ENCODE measurements at regions not wholly inside any gene's neighbourhood (a gene's known extent, or its start where the extent isn't known, plus 50 kb on each side); places are given as distances from the start of the nearest gene placed in this dataset.

DNA sequence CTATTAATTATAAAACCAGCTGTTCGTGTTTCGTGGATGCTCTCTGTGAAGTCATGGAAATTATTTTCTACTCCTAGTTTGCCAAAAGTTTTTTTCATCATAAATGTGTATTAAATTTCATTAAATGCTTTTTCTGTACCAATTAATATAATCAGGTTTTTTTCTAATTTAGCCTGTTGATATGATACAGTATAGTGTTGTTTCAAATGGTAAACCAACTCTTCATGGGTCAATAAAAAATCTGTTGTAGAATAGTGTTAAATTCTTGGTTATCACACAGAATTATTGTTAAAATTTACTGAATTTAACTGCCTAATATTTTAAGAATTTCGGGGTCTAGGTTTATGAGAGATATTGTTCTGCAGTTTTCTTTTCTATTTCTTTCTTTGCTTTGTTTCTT, 505.9 kb upstream of the MANEA start:
- ATAC-seq (no peak), DNase-seq (ENCODE audit: missing footprints) (no peak)
- intact Hi-C loops (cut with DNase I), result no loop called here

DNA sequence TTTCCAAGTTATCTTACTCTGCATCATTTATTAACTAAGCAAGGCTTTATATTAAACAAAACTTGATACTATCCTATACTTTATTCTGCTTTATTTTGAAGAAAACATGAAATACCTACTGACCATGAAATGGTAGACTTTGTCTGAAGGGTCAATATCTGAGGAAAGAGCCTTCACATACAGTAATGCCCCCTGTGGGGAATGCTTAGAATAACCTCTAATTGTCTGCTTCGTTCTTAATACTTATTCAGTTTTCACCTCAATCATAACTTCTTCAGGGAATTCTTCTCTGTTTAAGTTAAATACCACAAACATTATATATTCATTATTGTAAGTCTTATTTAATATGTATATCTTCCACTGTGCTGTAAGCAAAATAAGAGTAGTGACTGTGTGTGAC, 498.9 kb upstream of the MANEA start:
- no peak for DNase-seq (ENCODE audit: missing footprints)
- intact Hi-C loops (cut with DNase I), result no loop called here
- ATAC-seq, result no peak

DNA sequence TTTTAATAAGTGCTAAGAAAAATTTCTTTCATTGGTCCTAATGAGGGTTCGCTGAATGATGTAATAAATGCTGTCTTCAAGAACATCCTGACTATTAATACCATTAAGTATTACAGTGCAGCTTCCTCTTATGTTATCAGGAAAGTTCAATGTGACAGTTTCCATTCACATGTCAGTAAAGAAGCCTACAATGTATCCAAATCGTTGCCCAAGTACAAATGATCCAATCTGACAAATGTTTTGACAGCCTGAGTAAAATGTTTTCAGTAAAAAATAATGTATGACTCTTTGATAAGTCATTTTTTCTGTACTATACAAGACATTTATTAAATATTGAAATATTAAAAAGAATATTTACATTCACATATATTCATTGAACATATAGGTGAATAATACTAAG, 496.1 kb upstream of the MANEA start:
- DNase-seq (ENCODE audit: missing footprints) (no peak), ATAC-seq (no peak)
- intact Hi-C loops (cut with DNase I), result no loop called here

DNA sequence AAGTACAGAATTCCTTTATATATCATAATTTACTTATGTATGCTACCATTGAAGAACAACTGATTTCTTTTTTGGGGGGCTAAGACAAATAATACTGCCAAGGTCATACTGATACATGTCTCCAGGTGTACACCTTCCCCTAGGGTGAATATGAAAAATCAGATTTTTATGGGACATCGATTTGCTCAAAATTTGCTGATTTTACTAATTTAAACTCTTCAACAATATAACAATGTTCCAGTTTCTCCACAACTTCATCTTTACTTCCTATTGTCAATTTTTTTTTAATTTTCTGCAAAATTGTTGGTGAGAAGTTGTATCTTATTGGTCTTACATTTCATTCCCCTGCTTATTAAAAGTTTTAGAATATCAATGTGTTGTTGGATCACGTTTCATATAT, 495.4 kb upstream of the MANEA start:
- intact Hi-C loops (cut with DNase I), result no loop called here
- ATAC-seq, result no peak

DNA sequence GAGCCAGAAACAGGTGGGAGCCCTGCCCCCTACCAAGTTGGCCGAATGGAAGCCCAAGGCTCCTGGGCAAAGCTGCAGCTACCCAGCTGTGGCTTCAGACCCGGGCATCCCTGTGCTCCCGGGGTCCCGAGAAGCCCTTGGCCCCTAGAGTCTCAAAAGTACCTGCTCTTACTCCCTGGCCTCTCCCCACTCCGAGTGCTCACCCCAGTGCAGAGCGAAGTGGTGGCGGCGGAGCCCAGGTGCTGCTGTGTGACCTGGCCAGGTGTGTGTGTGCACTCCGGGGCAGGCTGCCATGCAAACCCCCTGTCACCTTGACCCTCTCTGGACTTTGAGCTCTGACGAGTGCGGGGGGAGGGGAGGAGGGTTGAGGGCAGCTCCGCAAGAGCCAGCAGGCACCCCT, 493.8 kb upstream of the MANEA start:
- peak; percentile 58 for DNase-seq (ENCODE audit: missing footprints)
- ATAC-seq, result no peak
- intact Hi-C loops (cut with DNase I), result no loop called here

More for the DNA sequence above, 495.4 kb upstream of the MANEA start:
- DNase-seq (ENCODE audit: missing footprints), result no peak

DNA sequence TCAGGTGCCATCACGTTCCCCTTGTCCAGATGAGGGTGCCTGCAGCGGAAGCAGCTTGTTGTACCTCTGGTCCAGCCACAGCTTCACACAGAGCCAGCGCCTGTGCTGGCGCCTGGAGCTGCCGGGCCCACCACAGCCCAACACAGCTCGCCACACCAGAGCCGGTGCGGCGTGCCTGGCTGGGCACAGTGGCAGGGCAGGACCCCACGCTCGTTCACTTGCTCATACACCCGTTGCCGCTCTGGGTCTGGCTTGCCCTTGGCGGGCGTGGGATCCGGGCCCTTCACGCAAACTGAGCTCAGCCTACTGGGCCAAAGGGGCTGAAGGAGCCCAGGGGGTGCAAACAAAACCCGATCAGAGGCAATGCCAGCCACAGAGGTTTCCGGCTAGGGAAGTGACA, 492.5 kb upstream of the MANEA start:
- ATAC-seq, result no peak
- intact Hi-C loops (cut with DNase I), result no loop called here
- DNase-seq (ENCODE audit: missing footprints), result peak; percentile 56

DNA sequence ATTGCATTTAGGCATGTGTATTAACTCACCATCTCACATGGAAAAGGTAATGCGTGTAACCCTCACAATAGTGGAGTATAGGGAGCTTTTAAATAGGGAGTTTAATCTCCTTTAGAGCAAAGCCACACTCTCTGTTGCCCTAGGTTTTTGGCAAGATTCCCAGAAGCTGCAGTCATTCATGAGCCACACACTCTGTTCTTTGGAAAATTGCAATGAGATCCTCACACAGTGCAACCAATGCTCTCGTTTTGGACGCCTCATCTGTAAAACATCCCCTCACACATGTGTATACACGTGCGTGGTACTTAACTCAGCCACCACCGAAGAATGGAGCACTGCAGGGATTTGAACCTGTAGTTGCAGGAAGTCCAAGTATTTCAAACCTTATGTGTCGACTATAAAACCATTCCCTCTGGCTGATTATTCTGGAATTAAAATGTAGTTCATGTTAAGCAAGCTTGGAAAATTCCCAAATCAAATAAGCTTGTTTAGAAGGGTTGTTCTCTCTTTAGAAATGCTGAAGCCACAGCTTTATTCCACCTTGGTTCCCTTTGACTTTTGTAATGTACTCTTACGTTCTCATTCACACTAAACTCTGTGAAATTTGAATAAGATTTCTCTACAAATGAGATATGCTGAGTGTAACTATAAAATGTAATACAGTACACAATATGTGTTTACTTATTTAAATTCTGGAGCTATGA, 489.8 kb upstream of the MANEA start:
- DNase-seq (ENCODE audit: missing footprints) (no peak), ATAC-seq (no peak)
- intact Hi-C loops (cut with DNase I), result no loop called here

DNA sequence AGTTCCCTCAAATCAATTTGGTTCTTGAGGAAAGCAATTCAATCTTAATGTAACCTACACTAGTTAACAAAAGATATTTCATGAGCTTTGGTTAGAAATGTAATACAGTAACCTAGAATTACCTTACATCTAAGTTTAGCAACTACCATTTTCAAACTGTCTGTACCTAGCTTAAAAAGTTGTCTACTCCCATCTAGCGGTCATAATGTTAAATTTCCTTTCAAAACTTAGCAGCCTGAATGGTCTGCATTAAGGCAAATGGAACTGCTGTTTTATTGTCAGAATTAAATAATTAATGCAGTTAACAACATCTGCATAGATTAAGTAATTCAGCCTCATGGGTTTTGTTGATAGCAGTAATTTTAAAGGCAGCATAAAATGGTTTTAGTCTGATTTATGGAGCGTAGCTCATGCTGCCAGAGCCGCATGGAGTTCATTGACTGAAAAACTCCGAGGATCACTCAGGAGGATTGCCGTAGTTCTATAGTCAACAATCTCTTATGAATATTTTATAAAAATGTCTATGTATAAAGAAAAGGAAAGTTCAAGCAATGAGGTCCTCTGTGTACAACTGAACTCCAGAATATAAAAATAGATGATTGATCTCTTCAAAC, 485.4 kb upstream of the MANEA start:
- intact Hi-C loops (cut with DNase I), result no loop called here
- DNase-seq (ENCODE audit: missing footprints) (no peak), ATAC-seq (no peak)

DNA sequence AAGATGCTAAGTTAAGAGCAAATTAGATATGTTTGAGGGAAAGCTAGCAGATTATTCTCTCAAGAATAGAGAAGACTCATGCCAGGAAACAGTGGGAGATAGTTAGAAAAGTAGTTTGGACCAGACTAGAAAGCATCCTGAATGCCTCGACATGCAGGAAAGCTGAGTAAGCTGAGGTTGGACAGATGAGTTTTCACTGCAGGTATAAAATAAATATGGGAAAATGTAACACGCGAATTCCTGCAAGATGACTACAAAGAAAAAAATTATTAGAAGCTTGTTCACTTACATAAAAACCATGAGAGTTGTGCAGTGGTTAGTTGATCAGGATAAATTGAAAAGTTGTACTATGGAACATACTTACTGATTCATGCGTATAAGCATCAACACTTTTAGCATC, 484.2 kb upstream of the MANEA start:
- ATAC-seq (no peak), DNase-seq (ENCODE audit: missing footprints) (no peak)
- intact Hi-C loops (cut with DNase I), result no loop called here

DNA sequence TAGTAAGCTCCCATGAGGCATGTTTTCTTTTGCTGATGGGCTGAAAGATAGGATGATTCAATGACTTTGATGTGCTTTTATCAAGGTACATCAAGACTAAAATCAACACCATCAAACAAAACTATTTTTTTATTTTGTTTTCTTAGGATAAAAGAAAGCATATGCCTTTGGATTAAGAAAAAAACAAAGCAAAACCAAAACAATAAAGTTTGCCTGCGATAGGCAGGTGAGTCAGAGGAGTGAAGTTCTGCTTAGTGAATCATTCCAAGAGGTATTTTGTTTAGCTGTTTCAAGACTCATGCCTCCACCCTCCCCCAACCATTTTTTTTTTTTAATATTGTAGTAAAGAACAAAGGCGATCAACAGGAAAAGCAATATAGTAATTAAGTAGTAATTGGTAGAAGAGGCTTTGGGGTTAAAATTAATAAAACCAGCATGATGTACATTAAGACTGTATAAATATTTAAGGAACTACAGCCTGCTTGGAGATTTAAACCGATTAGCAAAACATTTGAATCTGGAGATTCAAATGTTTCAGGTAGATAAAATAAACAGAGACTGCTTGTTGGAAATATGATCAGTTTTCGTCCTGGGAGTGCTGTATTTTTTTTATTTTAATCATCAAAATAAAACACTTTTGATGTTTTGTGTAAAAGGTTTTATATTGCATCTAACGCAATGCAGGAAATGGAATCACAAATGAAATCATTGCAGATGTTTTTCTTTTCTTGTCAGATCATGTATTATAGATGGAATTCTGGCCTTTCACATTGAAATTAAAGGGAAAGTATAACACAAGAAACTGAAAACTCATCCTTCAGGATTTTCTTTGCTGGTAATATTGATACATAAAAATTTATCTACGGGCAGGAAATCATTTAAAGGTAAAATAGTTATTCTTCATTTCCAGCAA, 482.3 kb upstream of the MANEA start:
- ATAC-seq (no peak), DNase-seq (ENCODE audit: missing footprints) (no peak)
- intact Hi-C loops (cut with DNase I), result no loop called here

DNA sequence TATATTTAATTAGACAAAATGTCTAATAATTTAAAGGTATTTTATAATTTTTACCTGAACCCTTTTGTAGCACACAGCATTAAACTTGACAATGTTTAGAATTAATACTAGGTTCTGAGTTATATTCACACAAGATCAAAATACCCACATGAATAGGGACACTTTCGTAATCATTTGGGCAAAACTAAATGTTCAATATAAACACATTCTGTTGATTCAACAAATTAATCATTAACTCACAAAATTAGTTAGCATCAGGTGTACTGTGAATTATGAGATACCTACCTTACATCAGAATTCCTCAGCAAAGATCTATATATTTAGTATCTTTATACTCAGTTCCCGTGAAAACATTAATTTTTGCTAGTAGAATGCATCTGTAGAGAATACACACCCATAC, 481.5 kb upstream of the MANEA start:
- no peak for DNase-seq (ENCODE audit: missing footprints)
- no peak for ATAC-seq

DNA sequence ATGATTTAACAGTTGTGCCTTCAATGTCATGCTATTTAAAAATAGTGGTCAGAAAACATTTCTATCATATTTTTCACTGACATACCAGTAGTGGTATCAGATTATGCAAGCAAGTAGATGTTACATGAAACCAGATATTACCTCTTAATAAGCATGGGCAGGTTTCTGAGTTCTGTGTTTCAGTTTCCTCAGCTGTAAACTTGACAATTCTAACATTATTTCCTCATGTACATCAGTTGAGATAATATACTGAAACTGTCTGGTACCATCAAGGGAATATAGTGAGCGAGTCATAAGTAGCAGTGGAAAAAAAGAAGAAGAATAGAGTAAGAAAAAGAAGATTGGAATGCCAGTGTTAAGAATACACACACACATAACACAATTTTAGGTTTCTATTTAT, 477.9 kb upstream of the MANEA start:
- DNase-seq (ENCODE audit: missing footprints) (no peak), ATAC-seq (no peak)
- intact Hi-C loops (cut with DNase I), result no loop called here

More for the DNA sequence above, 481.5 kb upstream of the MANEA start:
- intact Hi-C loops (cut with DNase I), result no loop called here

DNA sequence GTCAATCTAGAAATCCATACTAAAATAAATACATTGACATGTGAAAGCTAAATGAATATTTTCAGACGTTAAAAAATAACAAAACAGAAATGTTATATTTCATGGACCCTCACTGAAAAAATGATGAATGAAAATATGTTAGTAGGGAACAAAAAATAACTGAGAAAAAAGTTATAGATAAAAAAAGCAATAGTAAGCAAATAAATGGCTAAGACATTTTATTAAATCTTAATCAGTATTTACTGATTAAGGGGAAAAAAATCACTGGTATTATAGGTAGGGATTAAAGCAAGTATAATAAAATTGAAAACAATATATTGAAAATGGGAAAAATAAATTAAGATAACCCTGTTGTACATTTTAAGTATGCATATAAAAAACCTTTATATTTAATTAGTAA, 468.1 kb upstream of the MANEA start:
- DNase-seq (ENCODE audit: missing footprints), result no peak
- ATAC-seq, result no peak
- intact Hi-C loops (cut with DNase I), result no loop called here

DNA sequence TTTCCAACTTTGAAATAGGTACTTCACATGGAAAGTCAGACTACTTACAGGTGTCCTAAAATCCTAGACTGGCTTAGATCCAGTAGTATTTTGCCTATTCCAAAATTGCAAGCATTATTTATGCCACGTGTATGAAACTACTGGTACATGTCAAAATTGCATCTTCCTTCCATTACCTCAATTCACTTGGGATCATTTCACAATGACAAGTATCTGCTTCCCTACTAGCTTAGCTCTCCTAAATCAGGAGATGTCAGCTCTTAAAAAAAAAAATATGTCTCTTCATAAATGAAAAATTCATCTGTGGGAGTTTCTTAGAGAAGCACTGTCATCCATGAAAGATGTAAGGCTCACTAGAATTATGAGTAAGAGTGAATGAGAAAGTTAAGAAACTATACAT, 466.6 kb upstream of the MANEA start:
- intact Hi-C loops (cut with DNase I), result no loop called here
- ATAC-seq, result no peak
- no peak for DNase-seq (ENCODE audit: missing footprints)

DNA sequence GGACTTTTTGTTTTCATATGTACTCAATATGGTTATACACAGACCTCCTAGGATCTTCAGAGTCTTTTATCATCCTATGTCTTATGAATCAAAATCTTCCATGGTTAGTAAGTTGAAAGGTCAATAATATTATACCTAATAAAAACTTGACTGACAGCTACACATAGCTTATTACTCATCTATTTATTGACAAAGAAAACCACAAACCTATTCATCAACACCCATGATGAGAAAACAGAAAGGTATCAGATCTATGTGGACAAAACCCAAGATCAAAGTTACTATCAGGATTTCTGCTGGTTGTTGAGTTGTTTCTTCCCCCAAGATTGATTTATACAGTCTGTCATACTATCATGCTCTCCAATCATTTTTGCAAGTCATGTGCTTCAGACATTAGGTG, 460.1 kb upstream of the MANEA start:
- DNase-seq (ENCODE audit: missing footprints), result no peak
- intact Hi-C loops (cut with DNase I), result no loop called here
- no peak for ATAC-seq

DNA sequence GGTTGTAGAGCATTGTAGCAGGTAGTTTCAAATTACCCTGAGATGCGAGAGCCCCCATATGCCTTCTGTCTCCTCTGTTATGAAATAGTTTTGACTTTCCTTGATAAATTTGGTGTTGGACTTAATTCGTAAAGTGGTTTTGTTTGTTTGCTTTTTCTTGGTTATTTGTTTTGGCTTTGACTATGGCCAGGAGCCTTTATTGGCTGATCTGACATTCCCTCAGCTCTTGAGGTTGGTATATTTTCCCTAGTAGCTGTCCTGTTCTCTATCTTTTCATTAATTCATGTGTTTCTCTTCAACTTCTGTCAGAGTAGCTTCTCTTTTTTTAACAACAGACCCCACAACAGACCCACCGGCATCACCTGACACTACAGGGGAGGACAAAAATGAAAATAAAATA, 457.4 kb upstream of the MANEA start:
- no peak for DNase-seq (ENCODE audit: missing footprints)
- intact Hi-C loops (cut with DNase I), result no loop called here
- ATAC-seq, result no peak

DNA sequence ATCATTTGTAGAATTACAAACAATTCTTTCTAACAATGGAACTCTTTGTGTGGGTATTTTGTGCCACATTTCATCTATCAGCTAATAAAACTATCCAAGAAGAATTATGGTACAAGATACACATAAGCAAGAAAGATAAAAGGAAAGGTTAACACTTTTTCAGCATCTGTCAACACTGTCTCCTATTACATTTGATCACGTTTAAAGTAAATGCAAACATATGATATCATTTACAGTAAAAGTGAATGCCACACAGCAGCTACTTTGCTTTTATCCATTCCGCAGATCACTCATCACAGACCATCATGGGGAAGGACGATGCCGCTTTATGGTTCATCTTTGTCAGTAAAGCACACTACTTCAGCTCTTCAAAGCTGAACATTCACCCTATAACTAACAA, 456.4 kb upstream of the MANEA start:
- no peak for ATAC-seq
- no peak for DNase-seq (ENCODE audit: missing footprints)
- intact Hi-C loops (cut with DNase I), result no loop called here

DNA sequence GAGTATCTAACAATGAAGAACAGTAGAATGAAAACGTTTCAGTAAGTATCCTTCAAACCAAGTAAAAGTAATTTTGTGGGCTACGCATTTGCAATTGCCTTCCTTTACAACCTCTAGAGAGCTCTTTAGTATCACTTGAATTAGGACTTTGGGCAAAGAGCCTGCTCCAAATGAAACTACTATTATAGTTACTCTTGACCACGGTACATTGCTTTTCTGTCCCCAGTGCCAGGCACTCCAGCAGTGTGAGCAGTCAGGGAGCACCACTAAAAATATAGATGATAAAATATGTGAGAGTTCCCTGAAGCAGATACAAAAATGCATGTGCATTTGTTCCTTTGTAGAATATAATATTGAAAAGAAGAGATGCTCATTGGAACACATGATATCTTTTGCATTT, 450.1 kb upstream of the MANEA start:
- ATAC-seq, result no peak
- intact Hi-C loops (cut with DNase I), result no loop called here
- no peak for DNase-seq (ENCODE audit: missing footprints)

DNA sequence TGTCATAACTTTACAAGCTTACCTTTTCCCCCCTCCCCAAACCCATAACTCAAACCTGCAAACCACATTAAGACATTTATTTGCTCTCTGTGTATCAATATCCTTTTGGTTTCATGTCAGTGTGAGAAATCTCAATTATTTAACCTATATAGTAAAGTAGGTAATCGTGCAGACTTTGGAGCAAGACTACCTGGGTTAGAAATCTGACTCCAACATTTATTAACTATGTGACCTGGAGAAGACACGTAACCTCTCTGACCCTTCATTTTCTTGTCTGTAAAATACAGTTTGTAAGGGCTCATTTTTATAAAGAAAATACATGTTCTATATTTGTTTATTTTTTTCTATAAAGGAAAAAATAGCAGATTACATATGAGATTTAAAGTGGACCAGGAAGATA, 448.9 kb upstream of the MANEA start:
- ATAC-seq (no peak), DNase-seq (ENCODE audit: missing footprints) (no peak)
- intact Hi-C loops (cut with DNase I), result no loop called here

DNA sequence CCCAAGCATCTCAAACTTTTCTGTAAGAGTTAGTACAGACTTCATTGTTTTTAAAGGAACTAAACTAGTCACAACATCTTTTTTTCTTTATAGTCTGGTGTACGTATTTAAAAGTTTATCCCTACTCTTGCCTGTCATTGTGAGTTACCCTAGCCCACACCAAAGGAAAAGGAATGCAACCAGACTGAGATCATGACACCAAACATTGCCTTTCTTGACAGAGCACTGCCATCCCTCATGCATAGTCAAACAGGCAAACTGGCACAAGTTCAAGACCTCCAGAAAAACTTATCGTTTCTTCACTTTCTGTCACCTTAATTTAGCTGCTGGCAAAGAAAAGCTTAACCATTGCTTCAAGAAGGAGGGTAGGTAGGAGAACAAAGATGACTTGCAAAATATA, 448.4 kb upstream of the MANEA start:
- DNase-seq (ENCODE audit: missing footprints), result no peak
- intact Hi-C loops (cut with DNase I), result no loop called here
- no peak for ATAC-seq

Measured in Right ventricle myocardium inferior (tissue), 1 donor.